Mesothelial cell of epicardium (in vitro differentiated cells): ENCODE measurements at regions not wholly inside any gene's neighbourhood (a gene's known extent, or its start where the extent isn't known, plus 50 kb on each side); places are given as distances from the start of the nearest gene placed in this dataset.
A peak's percentile ranks its signal among the peaks of the same experiment; 100 is the strongest.

Experiments used
- DNase-seq, 2 experiments: peaks; one replicate each; pipeline ENCODE4 v3.0.0; 2021; ENCODE audit warnings: low spot score in 2 of 2; ENCODE audit not compliant: unreplicated experiment in 2 of 2
- H3K27ac Mint-ChIP-seq: 2 replicates; pipeline ENCODE4 v1.8.0; 2021; ENCODE audit warnings: mixed read lengths
- H3K27me3 Mint-ChIP-seq: 2 replicates; pipeline ENCODE4 v1.8.0; 2021; ENCODE audit warnings: low read depth, mixed read lengths
- H3K36me3 Mint-ChIP-seq: 2 replicates; pipeline ENCODE4 v1.8.0; 2021; ENCODE audit warnings: mixed read lengths
- H3K4me1 Mint-ChIP-seq: 2 replicates; pipeline ENCODE4 v1.8.0; 2021; ENCODE audit warnings: mixed read lengths
- H3K4me3 Mint-ChIP-seq: 2 replicates; pipeline ENCODE4 v1.8.0; 2021; ENCODE audit warnings: mild to moderate bottlenecking, moderate library complexity, mixed read lengths
- H3K9me3 Mint-ChIP-seq: 2 replicates; pipeline ENCODE4 v1.8.0; 2021; ENCODE audit warnings: mixed read lengths
- TF ChIP-seq, protein P1 (sequence below): fragments of 200-600 bp; sonication (generic); IDR thresholded peaks from one replicate; pipeline ENCODE4 v1.5.0; 2021; ENCODE audit warnings: antibody characterized with exemption; ENCODE audit not compliant: unreplicated experiment

DNA sequence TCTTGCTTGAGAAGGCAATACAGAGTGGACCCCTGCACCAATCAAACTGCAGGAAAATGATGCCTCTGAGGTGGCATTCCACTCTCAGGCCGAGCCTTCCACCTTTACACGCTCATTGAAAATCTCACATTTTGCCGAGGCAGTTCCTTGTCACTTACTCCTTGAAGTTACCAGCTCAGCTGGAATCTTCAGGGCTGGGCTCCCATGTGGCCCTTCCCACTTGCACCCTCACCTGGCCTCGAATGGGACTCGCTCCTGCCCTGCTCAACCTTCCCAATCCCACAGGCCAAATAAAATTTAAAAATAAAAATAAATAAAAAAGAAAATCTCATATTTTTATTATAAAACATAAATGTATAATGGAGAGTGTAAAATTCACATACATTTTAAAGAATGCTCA is 790.7 kb upstream of the COBL start:
- DNase-seq: no peak
- Mint-ChIP-seq H3K27me3 (no peaks in the 10 kb centered on the region), H3K27ac (no peak overlapping the region), H3K4me3 (no peak overlapping the region), H3K4me1 (no peaks in the 10 kb centered on the region), H3K36me3 (no peaks in the 10 kb centered on the region), H3K9me3 (peaks cover 8% of the 10 kb centered on the region)
- TF ChIP-seq, protein P1, sequence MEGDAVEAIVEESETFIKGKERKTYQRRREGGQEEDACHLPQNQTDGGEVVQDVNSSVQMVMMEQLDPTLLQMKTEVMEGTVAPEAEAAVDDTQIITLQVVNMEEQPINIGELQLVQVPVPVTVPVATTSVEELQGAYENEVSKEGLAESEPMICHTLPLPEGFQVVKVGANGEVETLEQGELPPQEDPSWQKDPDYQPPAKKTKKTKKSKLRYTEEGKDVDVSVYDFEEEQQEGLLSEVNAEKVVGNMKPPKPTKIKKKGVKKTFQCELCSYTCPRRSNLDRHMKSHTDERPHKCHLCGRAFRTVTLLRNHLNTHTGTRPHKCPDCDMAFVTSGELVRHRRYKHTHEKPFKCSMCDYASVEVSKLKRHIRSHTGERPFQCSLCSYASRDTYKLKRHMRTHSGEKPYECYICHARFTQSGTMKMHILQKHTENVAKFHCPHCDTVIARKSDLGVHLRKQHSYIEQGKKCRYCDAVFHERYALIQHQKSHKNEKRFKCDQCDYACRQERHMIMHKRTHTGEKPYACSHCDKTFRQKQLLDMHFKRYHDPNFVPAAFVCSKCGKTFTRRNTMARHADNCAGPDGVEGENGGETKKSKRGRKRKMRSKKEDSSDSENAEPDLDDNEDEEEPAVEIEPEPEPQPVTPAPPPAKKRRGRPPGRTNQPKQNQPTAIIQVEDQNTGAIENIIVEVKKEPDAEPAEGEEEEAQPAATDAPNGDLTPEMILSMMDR: no peak

DNA sequence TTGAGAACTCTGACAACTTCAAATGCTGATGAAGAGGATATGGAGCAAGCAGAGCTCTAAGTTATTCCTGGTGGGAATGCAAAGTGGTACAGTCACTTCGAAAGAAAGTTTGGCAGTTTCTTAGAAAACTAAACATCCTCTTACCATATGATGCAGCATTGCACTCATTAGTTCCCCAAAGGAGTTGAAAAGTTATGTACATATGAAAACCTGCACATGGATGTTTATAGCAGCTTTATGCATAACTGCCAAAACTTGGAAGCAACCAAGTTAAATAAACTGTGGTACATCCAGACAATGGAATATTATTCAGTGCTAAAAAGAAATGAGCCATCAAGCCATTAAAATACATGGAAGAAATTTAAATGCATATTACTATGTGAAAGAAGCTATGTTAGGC is 779.3 kb upstream of the COBL start:
- TF ChIP-seq, protein P1: no peak
- Mint-ChIP-seq H3K9me3 (peaks cover 28% of the 10 kb centered on the region), H3K4me3 (no peak overlapping the region)

DNA sequence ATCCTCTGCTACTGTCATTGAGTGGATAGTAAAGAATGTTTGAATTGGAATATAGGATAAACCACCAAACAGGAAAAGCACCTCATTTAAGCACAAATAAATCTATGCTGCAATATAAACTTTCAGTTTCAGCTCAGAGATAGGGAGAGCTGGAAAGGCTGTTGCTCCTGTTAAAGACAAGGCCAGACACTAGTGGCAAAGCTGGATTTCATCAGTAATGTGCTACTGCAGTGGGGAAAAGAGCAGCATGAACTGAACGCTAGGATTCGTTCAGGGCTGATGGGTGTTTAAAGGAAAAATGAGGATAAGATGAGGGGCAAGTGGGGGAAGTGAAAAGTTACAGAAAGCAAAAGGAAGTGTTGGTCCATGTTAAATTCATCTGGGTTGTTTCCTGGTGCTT is 775.4 kb upstream of the COBL start:
- Mint-ChIP-seq H3K27me3 (peaks cover 5% of the 10 kb centered on the region), H3K27ac (no peak overlapping the region), H3K4me3 (no peak overlapping the region), H3K4me1 (no peaks in the 10 kb centered on the region), H3K36me3 (no peaks in the 10 kb centered on the region), H3K9me3 (peaks cover 15% of the 10 kb centered on the region)
- TF ChIP-seq, protein P1: no peak
- DNase-seq: no peak

More for the DNA sequence above, 779.3 kb upstream of the COBL start:
- DNase-seq: no peak
- Mint-ChIP-seq H3K27me3 (no peaks in the 10 kb centered on the region), H3K4me1 (no peaks in the 10 kb centered on the region), H3K36me3 (no peaks in the 10 kb centered on the region), H3K27ac (no peak overlapping the region)

DNA sequence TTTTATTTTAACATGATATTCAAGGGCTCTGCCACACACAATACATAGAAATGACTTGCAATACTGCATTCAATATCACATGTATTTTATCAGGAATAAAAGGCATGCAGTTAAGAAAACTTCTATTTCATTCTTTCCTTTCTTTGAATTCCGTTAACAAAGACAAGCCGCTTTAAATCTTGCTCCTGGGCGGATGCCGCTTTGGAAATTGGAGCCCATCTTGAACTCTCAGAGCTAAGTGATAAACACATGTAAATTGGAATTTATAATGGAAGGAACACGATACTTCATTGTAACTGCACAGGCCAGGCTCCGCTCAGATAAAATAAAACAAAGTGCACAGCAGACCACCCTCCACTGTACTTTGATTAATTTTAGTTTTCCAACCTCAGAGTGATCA is 774.5 kb upstream of the COBL start:
- Mint-ChIP-seq H3K27me3 (peaks cover 5% of the 10 kb centered on the region), H3K4me1 (no peaks in the 10 kb centered on the region), H3K4me3 (no peak overlapping the region), H3K36me3 (no peaks in the 10 kb centered on the region), H3K27ac (no peak overlapping the region), H3K9me3 (peaks cover 7% of the 10 kb centered on the region)
- TF ChIP-seq, protein P1: no peak
- no peak for DNase-seq

DNA sequence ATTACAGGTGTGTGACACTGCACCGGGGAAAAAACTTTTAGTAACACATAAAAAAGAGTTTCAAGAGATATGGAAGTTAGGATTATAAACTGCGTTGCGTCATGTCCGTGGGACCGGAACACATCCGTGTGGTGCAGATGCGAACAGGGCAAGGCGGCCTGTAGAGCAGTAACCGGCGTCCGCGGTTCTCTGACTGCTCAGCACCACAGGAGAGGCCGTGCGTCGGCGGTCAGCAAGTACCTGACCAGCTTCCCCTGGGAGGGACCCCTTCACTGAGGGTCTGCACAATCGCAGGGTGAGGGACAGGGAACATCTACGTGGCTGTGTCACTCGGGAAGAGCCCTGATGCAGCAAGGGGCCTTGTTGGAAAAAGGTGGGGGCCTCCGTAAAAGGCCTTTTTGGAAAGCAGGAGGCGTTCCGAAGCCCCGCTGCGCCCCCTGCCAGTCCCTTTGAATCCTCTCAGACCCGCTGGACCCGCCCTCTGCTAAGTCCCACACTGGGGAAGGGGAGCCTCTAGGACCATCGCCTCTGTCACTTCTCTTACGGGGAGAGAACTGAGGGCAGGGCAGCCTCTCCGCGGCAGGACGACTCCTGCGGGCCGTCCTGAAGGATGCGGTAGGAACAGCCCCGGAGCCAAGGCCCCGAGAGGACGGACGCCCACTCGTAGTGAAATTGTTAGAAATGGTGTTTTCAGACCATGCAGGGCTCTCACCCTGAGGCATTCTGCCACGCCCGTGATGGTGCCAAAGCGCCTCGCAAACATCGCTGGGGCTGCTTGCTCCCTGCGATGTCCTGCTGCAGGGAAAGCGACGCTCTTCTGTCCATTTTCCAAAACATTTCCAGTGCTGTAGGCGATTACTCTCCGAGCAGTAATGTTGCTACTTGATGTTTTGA is 771.6 kb upstream of the COBL start:
- Mint-ChIP-seq H3K4me3 (peak overlapping the region; percentile 72), H3K27me3 (peaks cover 5% of the 10 kb centered on the region), H3K4me1 (no peaks in the 10 kb centered on the region), H3K9me3 (no peaks in the 10 kb centered on the region), H3K27ac (no peak overlapping the region), H3K36me3 (no peaks in the 10 kb centered on the region)
- TF ChIP-seq, protein P1: no peak
- peak in 1 of 2 experiments; percentile 51 for DNase-seq
